ENCODE measurements at regions not wholly inside any gene's neighbourhood (a gene's known extent, or its start where the extent isn't known, plus 50 kb on each side); places are given as distances from the start of the nearest gene placed in this dataset.

DNA sequence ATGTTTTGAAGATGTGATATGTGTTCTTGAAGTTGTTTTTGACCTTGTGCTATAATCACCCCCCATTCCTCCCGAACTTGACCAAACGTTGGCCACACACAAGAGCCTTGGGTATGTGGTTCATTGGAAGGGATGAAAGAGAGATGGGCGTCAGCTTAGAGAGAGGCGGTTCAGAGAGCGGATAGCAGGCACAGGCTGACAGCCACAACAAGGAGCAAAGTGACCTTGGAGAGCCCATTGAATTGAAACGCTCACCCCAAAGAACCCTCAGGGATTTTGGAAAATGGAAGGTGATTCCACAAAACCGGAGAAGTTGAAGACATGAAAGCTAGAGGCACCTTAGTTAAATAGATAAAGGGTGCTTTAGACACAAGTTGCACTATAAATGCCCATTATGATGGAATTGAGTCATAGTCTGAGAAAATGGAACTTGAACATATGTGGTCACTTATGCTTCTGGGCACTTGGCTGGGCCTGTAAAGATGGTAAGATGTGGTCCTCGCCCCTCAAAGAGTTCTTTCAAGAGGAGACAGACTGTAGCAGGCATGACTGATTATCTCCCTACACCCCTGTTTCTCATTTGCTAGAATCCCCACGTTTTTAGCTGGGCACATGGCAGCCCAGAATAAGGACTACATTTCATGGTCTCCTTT lies 188.5 kb upstream of the HAAO start:
- Histone ChIP-seq H3K27ac (ENCODE audit: low read depth, low read length) (no peak overlapping the region), H3K4me1 (ENCODE audit: control insufficient read depth in 1 of 2, insufficient read depth in 2 of 2, low read length in 2 of 2) (peaks cover 36 to 55% of the 10 kb centered on the region in 2 donors), H3K4me3 (ENCODE audit: low read depth in 1 of 2, low read length in 2 of 2) (no peak overlapping the region)

DNA sequence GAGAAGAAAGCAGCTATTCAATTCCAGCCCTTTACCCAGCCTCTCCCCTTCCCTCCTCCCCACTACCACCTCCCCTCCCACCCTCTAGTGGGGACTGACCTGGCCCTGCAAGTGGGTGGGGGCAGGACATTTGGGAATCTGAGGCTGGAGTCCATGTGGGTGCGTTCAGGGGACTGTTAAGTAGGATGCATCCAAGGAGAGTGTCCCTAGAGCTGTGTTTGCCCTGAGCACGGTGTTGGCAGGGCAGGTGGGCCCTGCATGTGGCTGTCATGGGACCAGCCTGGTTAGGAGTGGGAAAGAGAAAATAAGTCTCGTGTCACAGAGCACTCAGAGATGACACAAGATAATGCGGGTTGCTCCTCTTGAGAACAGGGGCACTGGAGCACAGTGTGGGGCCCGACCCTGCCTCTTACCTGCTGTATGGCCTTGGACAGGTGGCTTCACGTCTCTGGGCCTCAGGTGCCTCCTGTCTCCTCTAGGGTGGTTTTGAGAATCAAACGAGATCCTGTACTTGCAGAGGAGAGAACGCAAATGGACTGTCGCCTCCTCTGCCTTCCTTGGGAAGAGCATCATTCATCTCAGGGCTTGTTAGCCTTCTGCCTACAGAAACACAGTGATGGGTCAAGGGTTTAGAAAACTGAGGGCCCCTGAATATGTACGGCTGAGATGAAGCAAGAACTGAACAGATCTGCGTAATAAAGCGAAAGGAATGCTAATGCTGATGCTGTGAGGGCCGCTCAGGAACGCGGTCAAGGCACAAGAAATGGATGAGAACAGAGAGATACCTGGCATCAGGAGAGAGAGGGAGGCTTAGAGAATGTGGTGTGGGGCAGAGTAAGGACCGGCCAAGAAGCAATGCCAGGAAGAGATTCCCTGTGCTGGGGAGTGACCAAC lies 187.7 kb upstream of the HAAO start:
- Histone ChIP-seq H3K4me1 (ENCODE audit: control insufficient read depth in 1 of 2, insufficient read depth in 2 of 2, low read length in 2 of 2) (peaks cover 40 to 56% of the 10 kb centered on the region in 2 donors), H3K27ac (ENCODE audit: low read depth, low read length) (peak overlapping the region; percentile 50)

More for the DNA sequence above, 188.5 kb upstream of the HAAO start:
- no peak overlapping the region for H3K9ac ChIP-seq (ENCODE audit: low read depth in 1 of 2, low read length in 2 of 2)
- no peaks in the 10 kb centered on the region for H3K9me3 ChIP-seq (ENCODE audit: control insufficient read depth in 1 of 2, low read length in 2 of 2)
- no peaks in the 10 kb centered on the region for H3K36me3 ChIP-seq (ENCODE audit: control insufficient read depth in 1 of 2, insufficient read depth in 2 of 2, low read length in 2 of 2)
- no peaks in the 10 kb centered on the region for H3K27me3 ChIP-seq (ENCODE audit: control insufficient read depth in 1 of 2, insufficient read depth in 2 of 2, low read length in 2 of 2)

DNA sequence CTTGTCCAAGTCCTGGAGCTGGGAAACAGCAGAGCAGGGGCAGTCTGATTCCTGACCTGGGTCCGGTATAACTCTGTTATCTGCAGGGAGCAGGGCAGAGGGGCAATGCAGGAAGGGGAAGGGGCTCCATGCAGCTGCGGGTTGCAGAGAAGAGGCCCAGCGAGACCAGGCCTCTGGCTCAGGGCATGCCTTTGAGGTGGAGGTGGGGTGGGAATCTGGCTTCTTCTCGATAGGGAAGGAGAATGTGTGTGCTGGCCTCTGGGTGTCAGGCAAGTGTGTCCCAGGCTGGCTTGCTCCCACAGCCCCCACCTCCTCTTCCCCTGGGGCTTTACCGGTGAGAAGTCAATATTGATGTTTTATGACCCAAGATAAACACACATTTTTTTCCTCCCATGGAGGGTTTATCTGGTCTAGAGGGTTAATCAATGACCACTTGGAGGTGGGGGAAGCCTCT lies 187.1 kb upstream of the HAAO start:
- no peaks in the 10 kb centered on the region for H3K27me3 ChIP-seq (ENCODE audit: control insufficient read depth in 1 of 2, insufficient read depth in 2 of 2, low read length in 2 of 2)

More for the DNA sequence above, 187.7 kb upstream of the HAAO start:
- Histone ChIP-seq H3K27me3 (ENCODE audit: control insufficient read depth in 1 of 2, insufficient read depth in 2 of 2, low read length in 2 of 2) (no peaks in the 10 kb centered on the region), H3K9me3 (ENCODE audit: control insufficient read depth in 1 of 2, low read length in 2 of 2) (no peaks in the 10 kb centered on the region), H3K9ac (ENCODE audit: low read depth in 1 of 2, low read length in 2 of 2) (no peak overlapping the region), H3K36me3 (ENCODE audit: control insufficient read depth in 1 of 2, insufficient read depth in 2 of 2, low read length in 2 of 2) (no peaks in the 10 kb centered on the region), H3K4me3 (ENCODE audit: low read depth in 1 of 2, low read length in 2 of 2) (no peak overlapping the region)

DNA sequence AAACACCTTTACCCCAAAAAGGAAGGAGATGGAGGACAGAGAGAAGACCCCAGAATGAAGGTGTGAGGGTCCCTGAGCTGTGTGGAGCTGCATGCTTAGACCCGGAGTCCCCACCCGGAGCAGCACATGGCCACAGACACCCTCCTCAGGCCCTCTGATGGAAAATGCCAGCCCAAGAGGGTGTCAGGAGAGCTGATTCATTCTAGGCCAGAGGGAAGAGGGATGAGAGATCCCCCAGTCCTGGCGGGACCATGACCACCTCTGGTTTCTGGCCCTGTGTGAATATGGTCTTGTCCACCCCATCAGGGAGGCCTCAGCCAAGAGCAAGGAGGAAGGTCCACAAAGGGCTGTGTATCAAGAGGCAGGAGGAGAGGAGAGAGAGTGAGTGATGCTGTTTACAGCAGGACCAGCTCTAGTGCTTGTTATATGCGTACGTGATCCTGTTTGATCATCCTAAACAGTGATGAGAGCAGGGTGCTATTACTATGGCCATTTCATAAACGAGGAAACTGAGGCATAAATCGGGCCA lies 186.6 kb upstream of the HAAO start:
- peak overlapping the region; percentile 39 to 40 for H3K9ac ChIP-seq (ENCODE audit: low read depth in 1 of 2, low read length in 2 of 2)
- H3K9me3 ChIP-seq (ENCODE audit: control insufficient read depth in 1 of 2, low read length in 2 of 2) = no peaks in the 10 kb centered on the region
- peak overlapping the region; percentile 17 for H3K27ac ChIP-seq (ENCODE audit: low read depth, low read length)
- H3K4me1 ChIP-seq (ENCODE audit: control insufficient read depth in 1 of 2, insufficient read depth in 2 of 2, low read length in 2 of 2) = peaks cover 51 to 54% of the 10 kb centered on the region in 2 donors
- no peaks in the 10 kb centered on the region for H3K36me3 ChIP-seq (ENCODE audit: control insufficient read depth in 1 of 2, insufficient read depth in 2 of 2, low read length in 2 of 2)
- no peak overlapping the region for H3K4me3 ChIP-seq (ENCODE audit: low read depth in 1 of 2, low read length in 2 of 2)
- H3K27me3 ChIP-seq (ENCODE audit: control insufficient read depth in 1 of 2, insufficient read depth in 2 of 2, low read length in 2 of 2) = no peaks in the 10 kb centered on the region

More for the DNA sequence above, 187.1 kb upstream of the HAAO start:
- peaks cover 47 to 54% of the 10 kb centered on the region in 2 donors for H3K4me1 ChIP-seq (ENCODE audit: control insufficient read depth in 1 of 2, insufficient read depth in 2 of 2, low read length in 2 of 2)
- H3K9me3 ChIP-seq (ENCODE audit: control insufficient read depth in 1 of 2, low read length in 2 of 2) = no peaks in the 10 kb centered on the region
- H3K9ac ChIP-seq (ENCODE audit: low read depth in 1 of 2, low read length in 2 of 2) = peak overlapping the region; percentile 39 to 40
- peak overlapping the region; percentile 17 for H3K27ac ChIP-seq (ENCODE audit: low read depth, low read length)
- no peak overlapping the region for H3K4me3 ChIP-seq (ENCODE audit: low read depth in 1 of 2, low read length in 2 of 2)
- H3K36me3 ChIP-seq (ENCODE audit: control insufficient read depth in 1 of 2, insufficient read depth in 2 of 2, low read length in 2 of 2) = no peaks in the 10 kb centered on the region

DNA sequence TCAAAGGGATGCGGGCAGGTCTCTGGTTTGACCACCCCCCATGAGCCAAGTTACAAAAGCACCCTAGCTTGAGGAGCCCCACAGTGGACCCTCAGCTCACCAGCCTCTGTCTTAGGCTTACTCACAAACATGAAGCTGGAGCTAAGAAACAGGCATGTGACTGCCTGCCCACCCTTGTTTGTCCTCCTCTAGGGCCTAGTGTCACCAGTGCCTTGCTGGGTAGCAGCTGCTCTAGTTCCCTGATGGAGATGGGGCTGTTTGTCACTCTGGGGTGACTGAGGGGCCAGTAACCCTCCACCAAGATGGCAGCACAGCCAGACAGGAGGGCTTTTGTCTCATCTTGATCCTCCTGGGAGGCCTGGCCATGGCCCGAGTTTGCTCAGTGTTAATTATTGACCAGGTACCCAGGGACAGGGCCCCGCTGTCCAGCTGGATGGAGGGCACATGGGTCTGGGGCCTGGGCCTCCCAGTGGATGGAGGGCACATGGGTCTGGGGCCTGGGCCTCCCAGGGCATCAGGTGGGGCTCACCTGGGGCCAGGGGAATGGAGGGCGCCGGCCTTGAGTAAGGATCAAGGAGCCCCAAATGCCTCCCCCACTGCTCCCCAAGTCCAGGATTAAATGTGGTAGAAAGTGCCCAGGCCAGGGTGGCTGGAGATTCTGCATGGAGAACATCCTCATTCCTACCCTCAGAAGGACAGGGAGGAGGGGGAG lies 185.9 kb upstream of the HAAO start:
- no peaks in the 10 kb centered on the region for H3K27me3 ChIP-seq (ENCODE audit: control insufficient read depth in 1 of 2, insufficient read depth in 2 of 2, low read length in 2 of 2)
- H3K27ac ChIP-seq (ENCODE audit: low read depth, low read length) = no peak overlapping the region
- no peak overlapping the region for H3K9ac ChIP-seq (ENCODE audit: low read depth in 1 of 2, low read length in 2 of 2)
- no peaks in the 10 kb centered on the region for H3K36me3 ChIP-seq (ENCODE audit: control insufficient read depth in 1 of 2, insufficient read depth in 2 of 2, low read length in 2 of 2)
- no peak overlapping the region for H3K4me3 ChIP-seq (ENCODE audit: low read depth in 1 of 2, low read length in 2 of 2)
- peaks cover 53 to 54% of the 10 kb centered on the region in 2 donors for H3K4me1 ChIP-seq (ENCODE audit: control insufficient read depth in 1 of 2, insufficient read depth in 2 of 2, low read length in 2 of 2)
- no peaks in the 10 kb centered on the region for H3K9me3 ChIP-seq (ENCODE audit: control insufficient read depth in 1 of 2, low read length in 2 of 2)

DNA sequence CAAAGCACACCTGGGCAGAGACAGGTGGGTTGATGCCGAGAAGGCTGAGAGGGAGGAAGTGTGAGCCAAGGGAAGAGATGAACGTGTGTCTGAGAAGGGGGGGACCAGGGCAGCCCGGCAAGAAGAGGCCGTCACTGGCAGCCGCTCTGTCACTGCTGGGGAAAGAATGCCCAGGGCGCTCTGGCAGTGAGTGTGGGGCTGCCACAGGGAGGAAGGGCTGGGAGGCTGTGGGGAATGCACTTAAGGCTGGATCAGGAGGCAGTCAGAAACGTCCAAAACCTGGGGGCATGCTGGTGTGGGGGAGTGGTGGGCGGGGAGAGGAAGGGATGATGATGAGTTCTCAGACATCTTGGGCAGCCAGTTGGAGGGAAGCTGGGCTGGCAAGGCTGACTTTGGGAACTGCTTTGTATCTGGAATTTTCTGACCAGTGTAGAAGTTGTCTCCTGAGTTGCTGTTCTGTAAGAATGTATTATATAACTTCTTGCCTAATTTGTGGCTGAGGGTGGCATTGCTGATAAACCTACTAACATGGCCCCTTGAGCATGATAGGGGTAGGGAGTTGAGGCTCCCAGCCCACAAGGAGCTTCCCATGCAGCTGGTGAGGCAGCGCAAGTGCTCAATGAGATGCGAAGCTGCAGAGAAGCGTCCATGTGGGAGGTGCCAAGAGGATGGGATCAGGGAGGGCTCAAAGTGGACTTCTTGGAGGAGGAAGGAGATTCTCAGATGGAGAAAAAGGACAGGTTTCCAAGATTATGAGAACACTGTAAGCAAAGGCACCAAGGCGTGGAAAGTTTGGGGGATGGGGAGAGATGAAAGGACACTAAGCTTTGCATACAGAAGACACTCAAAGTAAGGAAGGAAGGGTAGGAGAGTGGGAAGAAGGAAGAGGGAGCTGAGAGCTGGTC lies 185.1 kb upstream of the HAAO start:
- Histone ChIP-seq H3K4me3 (ENCODE audit: low read depth in 1 of 2, low read length in 2 of 2) (no peak overlapping the region), H3K27me3 (ENCODE audit: control insufficient read depth in 1 of 2, insufficient read depth in 2 of 2, low read length in 2 of 2) (no peaks in the 10 kb centered on the region), H3K9ac (ENCODE audit: low read depth in 1 of 2, low read length in 2 of 2) (no peak overlapping the region), H3K4me1 (ENCODE audit: control insufficient read depth in 1 of 2, insufficient read depth in 2 of 2, low read length in 2 of 2) (peaks cover 53 to 54% of the 10 kb centered on the region in 2 donors), H3K36me3 (ENCODE audit: control insufficient read depth in 1 of 2, insufficient read depth in 2 of 2, low read length in 2 of 2) (no peaks in the 10 kb centered on the region), H3K9me3 (ENCODE audit: control insufficient read depth in 1 of 2, low read length in 2 of 2) (no peaks in the 10 kb centered on the region), H3K27ac (ENCODE audit: low read depth, low read length) (no peak overlapping the region)

DNA sequence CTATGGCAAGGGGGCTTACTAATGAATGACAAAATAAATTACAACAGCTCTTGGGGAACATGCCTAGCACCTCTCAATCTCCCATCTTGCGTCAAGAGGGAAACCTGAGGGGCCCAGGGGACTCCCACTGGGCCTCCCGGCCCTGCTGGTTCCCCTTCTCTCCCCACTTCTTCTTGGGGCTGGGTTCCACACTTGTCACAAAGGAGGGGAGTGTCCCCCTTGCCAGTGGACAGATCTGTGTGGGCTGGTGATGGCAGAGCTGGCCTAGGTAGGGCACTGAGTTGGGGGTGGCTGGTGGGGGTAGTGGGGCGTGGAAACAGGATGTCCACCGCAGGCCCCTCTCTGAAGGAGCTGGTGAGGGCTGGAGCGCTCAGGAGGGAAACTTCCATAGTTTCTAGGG lies 184.0 kb upstream of the HAAO start:
- Histone ChIP-seq H3K4me1 (ENCODE audit: control insufficient read depth in 1 of 2, insufficient read depth in 2 of 2, low read length in 2 of 2) (peaks cover 53 to 54% of the 10 kb centered on the region in 2 donors), H3K36me3 (ENCODE audit: control insufficient read depth in 1 of 2, insufficient read depth in 2 of 2, low read length in 2 of 2) (no peaks in the 10 kb centered on the region), H3K27me3 (ENCODE audit: control insufficient read depth in 1 of 2, insufficient read depth in 2 of 2, low read length in 2 of 2) (no peaks in the 10 kb centered on the region), H3K9ac (ENCODE audit: low read depth in 1 of 2, low read length in 2 of 2) (peak overlapping the region in 1 of 2 donors; percentile 32), H3K9me3 (ENCODE audit: control insufficient read depth in 1 of 2, low read length in 2 of 2) (no peaks in the 10 kb centered on the region), H3K4me3 (ENCODE audit: low read depth in 1 of 2, low read length in 2 of 2) (no peak overlapping the region), H3K27ac (ENCODE audit: low read depth, low read length) (no peak overlapping the region)

DNA sequence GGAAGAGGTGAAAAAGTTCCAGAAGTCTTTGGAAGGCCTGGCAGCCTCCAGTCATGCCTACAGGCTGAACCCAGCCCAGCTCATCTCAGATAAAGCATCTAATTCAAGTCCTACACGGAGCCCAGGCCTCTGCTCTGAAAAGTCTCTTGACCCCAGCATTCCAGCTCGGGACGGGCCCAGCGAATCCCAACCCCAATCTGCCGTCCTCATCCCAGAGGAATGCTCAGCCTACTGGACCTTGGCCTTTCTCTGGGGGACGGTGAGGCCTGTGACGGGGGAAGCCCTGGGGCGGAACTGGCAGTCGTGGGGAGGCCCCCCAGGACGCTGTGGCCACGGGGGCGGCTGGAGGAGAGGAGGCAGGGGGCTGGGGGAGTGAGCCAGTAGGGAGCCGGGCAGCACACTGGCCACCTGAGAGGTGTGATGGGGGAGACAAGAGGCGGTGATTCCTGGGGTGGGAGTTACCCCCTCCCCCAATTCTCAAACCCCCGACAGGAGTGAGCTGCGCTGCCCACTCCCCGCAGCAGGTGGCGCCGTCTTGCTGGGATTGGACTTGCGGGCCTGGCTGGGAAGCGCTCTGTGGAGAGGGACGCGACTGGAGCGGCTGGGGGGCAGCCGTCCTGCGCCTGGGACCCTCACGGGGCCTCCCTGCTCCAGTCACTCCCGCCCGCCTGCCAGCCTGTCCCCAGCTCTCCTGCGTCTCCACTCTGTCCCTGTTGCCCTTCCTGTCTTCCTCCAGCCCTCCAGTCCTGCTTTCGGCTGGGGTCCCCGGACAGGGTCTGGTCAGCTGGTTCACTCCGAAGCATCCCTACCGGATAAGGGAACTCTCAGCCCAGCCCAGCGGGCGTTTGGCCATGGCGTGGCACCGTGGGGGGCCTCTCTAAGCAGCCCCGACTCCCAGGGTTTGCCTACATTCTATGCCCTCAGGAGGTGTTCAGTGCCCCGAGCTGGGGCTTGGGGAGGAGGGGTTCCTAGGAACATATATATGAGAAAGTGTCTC lies 182.6 kb upstream of the HAAO start:
- Histone ChIP-seq H3K27ac (ENCODE audit: low read depth, low read length) (peak overlapping the region; percentile 54), H3K27me3 (ENCODE audit: control insufficient read depth in 1 of 2, insufficient read depth in 2 of 2, low read length in 2 of 2) (no peaks in the 10 kb centered on the region), H3K9me3 (ENCODE audit: control insufficient read depth in 1 of 2, low read length in 2 of 2) (no peaks in the 10 kb centered on the region), H3K9ac (ENCODE audit: low read depth in 1 of 2, low read length in 2 of 2) (peak overlapping the region; percentile 54 to 77), H3K4me1 (ENCODE audit: control insufficient read depth in 1 of 2, insufficient read depth in 2 of 2, low read length in 2 of 2) (peaks cover 45 to 48% of the 10 kb centered on the region in 2 donors), H3K36me3 (ENCODE audit: control insufficient read depth in 1 of 2, insufficient read depth in 2 of 2, low read length in 2 of 2) (no peaks in the 10 kb centered on the region), H3K4me3 (ENCODE audit: low read depth in 1 of 2, low read length in 2 of 2) (peak overlapping the region; percentile 60 to 61)
